HEK293 (cell line): ENCODE measurements at regions not wholly inside any gene's neighbourhood (a gene's known extent, or its start where the extent isn't known, plus 50 kb on each side); places are given as distances from the start of the nearest gene placed in this dataset.
"Not testable (repeated sequence)": the region's sequence is repeated elsewhere in the genome, so short reads cannot be mapped to it uniquely, and the experiment has no call there.

ENCODE experiments used
- CTCF ChIA-PET: fragments of 350-600 bp; formaldehyde crosslinking; extraction: SDS; loops from one replicate; lab custom pipeline; 2021; ENCODE audit warnings: antibody characterized with exemption; lab: Yijun Ruan, JAX
- POLR2A ChIA-PET: fragments of 300-600 bp; formaldehyde crosslinking; extraction: SDS; loops from one replicate; lab custom pipeline; 2020; ENCODE audit warnings: antibody characterized with exemption, inconsistent platforms; lab: Yijun Ruan, JAX
- H3K27ac ChIP-seq: fragments of 200-500 bp; sonication (Bioruptor generic); 2 replicates; pipeline ENCODE4 v1.5.1; 2014; ENCODE audit warnings: low read depth, low read length, control low read depth, inconsistent platforms; ENCODE audit errors: extremely low read depth
- H3K36me3 ChIP-seq, 2 experiments: fragments of 200-500 bp in 1 of 2; sonication (Bioruptor generic) in 1 of 2; 1 replicate in 1 of 2; 2 replicates in 1 of 2; pipeline ENCODE4 v1.5.1; 2014 to 2017; ENCODE audit warnings: inconsistent platforms in 2 of 2, low read length in 2 of 2; ENCODE audit not compliant: control insufficient read depth in 2 of 2, insufficient read depth in 1 of 2
- H3K4me1 ChIP-seq: fragments of 200-500 bp; sonication (Bioruptor generic); 2 replicates; pipeline ENCODE4 v1.5.1; 2014; ENCODE audit warnings: mild to moderate bottlenecking, low read length, inconsistent platforms; ENCODE audit not compliant: control insufficient read depth, insufficient read depth
- H3K4me3 ChIP-seq: 2 replicates; pipeline ENCODE4 v1.5.1; 2011; ENCODE audit warnings: low read depth, mild to moderate bottlenecking, control low read depth, low read length, moderate library complexity
- H3K9me3 ChIP-seq: fragments of 200-500 bp; sonication (Bioruptor generic); 2 replicates; pipeline ENCODE4 v1.5.1; 2014; ENCODE audit warnings: low read depth, low read length, inconsistent platforms; ENCODE audit not compliant: control insufficient read depth, insufficient read depth
- GLI2 ChIP-seq: fragments of 450-650 bp; formaldehyde crosslinking; IDR thresholded peaks from 2 replicates; pipeline ENCODE4; 2017; ENCODE audit warnings: missing biosample characterization, missing genetic modification characterization, low read depth, borderline replicate concordance
- GLI4 ChIP-seq: fragments of 450-650 bp; formaldehyde crosslinking; IDR thresholded peaks from 2 replicates; pipeline ENCODE4 v1.5.1; 2016; ENCODE audit warnings: missing biosample characterization, missing genetic modification characterization
- MEIS1 ChIP-seq: sonication (generic); formaldehyde crosslinking; IDR thresholded peaks from 2 replicates; pipeline ENCODE4 v1.8.1; 2022; ENCODE audit warnings: missing genetic modification reagents, mild to moderate bottlenecking, borderline replicate concordance
- SALL2 ChIP-seq: fragments of 450-650 bp; formaldehyde crosslinking; IDR thresholded peaks from 2 replicates; pipeline ENCODE4 v1.5.0; 2017; ENCODE audit warnings: missing biosample characterization, mild to moderate bottlenecking, missing genetic modification characterization, borderline replicate concordance
- ZNF184 ChIP-seq: fragments of 450-650 bp; IDR thresholded peaks from 2 replicates; pipeline ENCODE4 v1.5.1; 2018; ENCODE audit warnings: missing biosample characterization, mild to moderate bottlenecking, missing genetic modification characterization
- ZNF239 ChIP-seq: fragments of 450-650 bp; formaldehyde crosslinking; IDR thresholded peaks from 2 replicates; pipeline ENCODE4 v1.5.1; 2016; ENCODE audit warnings: missing biosample characterization, missing genetic modification characterization
- ZNF311 ChIP-seq: fragments of 450-650 bp; formaldehyde crosslinking; IDR thresholded peaks from 2 replicates; pipeline ENCODE4 v1.5.1; 2017; ENCODE audit warnings: missing biosample characterization, missing genetic modification characterization, borderline replicate concordance
- ZNF324 ChIP-seq: fragments of 450-650 bp; formaldehyde crosslinking; IDR thresholded peaks from 2 replicates; pipeline ENCODE4 v1.5.1; 2016; ENCODE audit warnings: missing biosample characterization, missing genetic modification characterization
- ZNF366 ChIP-seq: fragments of 450-650 bp; formaldehyde crosslinking; conservative IDR thresholded peaks from 2 replicates; pipeline ENCODE4 v1.5.1; 2016; ENCODE audit warnings: missing biosample characterization, missing genetic modification characterization
- ZNF529 ChIP-seq: fragments of 450-650 bp; formaldehyde crosslinking; IDR thresholded peaks from 2 replicates; pipeline ENCODE4 v1.5.1; 2017; ENCODE audit warnings: missing genetic modification characterization, missing biosample characterization; ENCODE audit not compliant: insufficient replicate concordance
- ZNF670 ChIP-seq: fragments of 450-650 bp; formaldehyde crosslinking; IDR thresholded peaks from 2 replicates; pipeline ENCODE4 v1.5.1; 2016; ENCODE audit warnings: missing biosample characterization, missing genetic modification characterization, low read depth
- TF ChIP-seq, protein P1 (sequence below): fragments of 450-650 bp; formaldehyde crosslinking; IDR thresholded peaks from 2 replicates; pipeline ENCODE4 v1.5.1; 2016; ENCODE audit warnings: missing biosample characterization, missing genetic modification characterization
- TF ChIP-seq, protein P2 (sequence below): fragments of 450-650 bp; IDR thresholded peaks from 2 replicates; pipeline ENCODE4 v1.5.1; 2018; ENCODE audit warnings: missing biosample characterization, missing genetic modification characterization
- TF ChIP-seq, protein P3 (sequence below): fragments of 450-650 bp; formaldehyde crosslinking; IDR thresholded peaks from 2 replicates; pipeline ENCODE4 v1.5.1; 2016; ENCODE audit warnings: missing biosample characterization, missing genetic modification characterization
- TF ChIP-seq, protein P4 (sequence below): fragments of 450-650 bp; formaldehyde crosslinking; IDR thresholded peaks from 2 replicates; pipeline ENCODE4 v1.5.1; 2016; ENCODE audit warnings: missing biosample characterization, missing genetic modification characterization
- TF ChIP-seq, protein P5 (sequence below): fragments of 450-650 bp; formaldehyde crosslinking; IDR thresholded peaks from 2 replicates; pipeline ENCODE4 v1.5.1; 2016; ENCODE audit warnings: missing biosample characterization, missing genetic modification characterization

DNA sequence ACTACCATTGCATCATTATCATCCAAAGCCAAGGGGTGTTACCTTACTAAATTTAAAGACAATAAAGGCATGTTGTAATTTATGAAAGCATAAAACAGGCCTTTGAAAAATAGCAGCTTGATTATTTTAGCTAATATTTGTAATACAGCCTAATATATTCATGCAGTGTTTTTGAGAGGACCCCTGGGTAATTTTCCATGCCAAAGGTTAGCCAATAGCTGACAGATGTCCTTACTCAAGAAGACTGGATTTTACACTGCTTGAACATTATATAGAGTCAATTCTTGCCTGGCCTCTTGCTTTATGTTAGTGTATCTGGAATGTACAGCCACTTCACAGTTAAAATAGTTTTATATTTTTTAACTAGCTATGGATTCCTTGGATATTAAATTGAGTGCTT lies 337.8 kb upstream of the PAPPA start (continued):
- no peak for TF ChIP-seq ZNF239 (tag by site-specific recombination)
- TF ChIP-seq ZNF366 (tag by site-specific recombination) = no peak

DNA sequence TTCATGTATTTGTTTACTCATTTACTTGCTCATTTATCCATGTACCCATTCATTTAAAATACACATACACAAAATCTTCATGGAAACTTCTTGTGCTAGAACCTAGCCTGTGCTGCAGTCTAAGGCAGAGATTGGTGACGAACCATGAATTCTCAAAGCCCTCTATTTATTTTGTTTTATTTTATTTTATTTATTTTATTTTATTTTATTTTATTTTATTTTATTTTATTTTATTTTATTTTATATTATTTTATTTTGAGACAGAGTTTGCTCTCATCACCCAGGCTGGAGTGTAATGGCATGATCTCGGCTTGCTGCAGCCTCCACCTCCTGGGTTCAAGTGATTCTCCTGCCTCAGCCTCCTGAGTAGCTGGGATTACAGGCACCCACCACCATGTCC lies 334.9 kb upstream of the PAPPA start:
- H3K9me3 ChIP-seq, POLR2A ChIA-PET, H3K4me3 ChIP-seq, CTCF ChIA-PET, H3K27ac ChIP-seq, H3K4me1 ChIP-seq, H3K36me3 ChIP-seq: not testable (repeated sequence)

DNA sequence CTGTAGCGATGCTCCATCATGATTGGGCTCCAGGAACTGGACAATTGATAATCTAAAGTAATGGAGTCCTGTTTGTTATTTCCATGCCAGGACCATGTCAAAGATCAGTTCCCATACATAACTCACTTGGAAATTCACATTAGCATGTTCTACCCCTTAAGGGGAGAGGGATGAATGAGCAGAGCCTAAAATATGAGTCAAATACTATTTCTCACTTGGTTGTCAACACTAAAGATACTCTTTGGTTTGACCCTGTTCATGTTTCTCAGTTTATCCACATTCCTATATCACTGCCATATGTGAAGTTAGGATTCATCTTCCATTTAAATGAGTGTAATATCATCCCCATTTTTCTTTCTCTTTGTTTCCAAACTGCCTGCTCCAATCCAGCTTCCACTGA lies 321.6 kb upstream of the PAPPA start:
- Histone ChIP-seq H3K4me3 (no peak overlapping the region), H3K36me3 (no peaks in the 10 kb centered on the region), H3K27ac (no peak overlapping the region), H3K4me1 (no peaks in the 10 kb centered on the region)
- CTCF ChIA-PET = no interaction called here
- POLR2A ChIA-PET = no interaction called here
- TF ChIP-seq ZNF529 (tag by site-specific recombination) (no peak), GLI4 (tag by site-specific recombination) (no peak), ZNF324 (tag by site-specific recombination) (no peak), SALL2 (tag by site-specific recombination) (no peak), ZNF670 (no peak), GLI2 (tag by site-specific recombination) (no peak), MEIS1 (no peak), ZNF184 (no peak), ZNF311 (tag by site-specific recombination) (no peak)
- TF ChIP-seq, protein P1, sequence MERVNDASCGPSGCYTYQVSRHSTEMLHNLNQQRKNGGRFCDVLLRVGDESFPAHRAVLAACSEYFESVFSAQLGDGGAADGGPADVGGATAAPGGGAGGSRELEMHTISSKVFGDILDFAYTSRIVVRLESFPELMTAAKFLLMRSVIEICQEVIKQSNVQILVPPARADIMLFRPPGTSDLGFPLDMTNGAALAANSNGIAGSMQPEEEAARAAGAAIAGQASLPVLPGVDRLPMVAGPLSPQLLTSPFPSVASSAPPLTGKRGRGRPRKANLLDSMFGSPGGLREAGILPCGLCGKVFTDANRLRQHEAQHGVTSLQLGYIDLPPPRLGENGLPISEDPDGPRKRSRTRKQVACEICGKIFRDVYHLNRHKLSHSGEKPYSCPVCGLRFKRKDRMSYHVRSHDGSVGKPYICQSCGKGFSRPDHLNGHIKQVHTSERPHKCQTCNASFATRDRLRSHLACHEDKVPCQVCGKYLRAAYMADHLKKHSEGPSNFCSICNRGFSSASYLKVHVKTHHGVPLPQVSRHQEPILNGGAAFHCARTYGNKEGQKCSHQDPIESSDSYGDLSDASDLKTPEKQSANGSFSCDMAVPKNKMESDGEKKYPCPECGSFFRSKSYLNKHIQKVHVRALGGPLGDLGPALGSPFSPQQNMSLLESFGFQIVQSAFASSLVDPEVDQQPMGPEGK (tag by site-specific recombination) = no peak
- TF ChIP-seq, protein P2, sequence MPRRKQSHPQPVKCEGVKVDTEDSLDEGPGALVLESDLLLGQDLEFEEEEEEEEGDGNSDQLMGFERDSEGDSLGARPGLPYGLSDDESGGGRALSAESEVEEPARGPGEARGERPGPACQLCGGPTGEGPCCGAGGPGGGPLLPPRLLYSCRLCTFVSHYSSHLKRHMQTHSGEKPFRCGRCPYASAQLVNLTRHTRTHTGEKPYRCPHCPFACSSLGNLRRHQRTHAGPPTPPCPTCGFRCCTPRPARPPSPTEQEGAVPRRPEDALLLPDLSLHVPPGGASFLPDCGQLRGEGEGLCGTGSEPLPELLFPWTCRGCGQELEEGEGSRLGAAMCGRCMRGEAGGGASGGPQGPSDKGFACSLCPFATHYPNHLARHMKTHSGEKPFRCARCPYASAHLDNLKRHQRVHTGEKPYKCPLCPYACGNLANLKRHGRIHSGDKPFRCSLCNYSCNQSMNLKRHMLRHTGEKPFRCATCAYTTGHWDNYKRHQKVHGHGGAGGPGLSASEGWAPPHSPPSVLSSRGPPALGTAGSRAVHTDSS (tag by site-specific recombination) = no peak
- TF ChIP-seq, protein P3, sequence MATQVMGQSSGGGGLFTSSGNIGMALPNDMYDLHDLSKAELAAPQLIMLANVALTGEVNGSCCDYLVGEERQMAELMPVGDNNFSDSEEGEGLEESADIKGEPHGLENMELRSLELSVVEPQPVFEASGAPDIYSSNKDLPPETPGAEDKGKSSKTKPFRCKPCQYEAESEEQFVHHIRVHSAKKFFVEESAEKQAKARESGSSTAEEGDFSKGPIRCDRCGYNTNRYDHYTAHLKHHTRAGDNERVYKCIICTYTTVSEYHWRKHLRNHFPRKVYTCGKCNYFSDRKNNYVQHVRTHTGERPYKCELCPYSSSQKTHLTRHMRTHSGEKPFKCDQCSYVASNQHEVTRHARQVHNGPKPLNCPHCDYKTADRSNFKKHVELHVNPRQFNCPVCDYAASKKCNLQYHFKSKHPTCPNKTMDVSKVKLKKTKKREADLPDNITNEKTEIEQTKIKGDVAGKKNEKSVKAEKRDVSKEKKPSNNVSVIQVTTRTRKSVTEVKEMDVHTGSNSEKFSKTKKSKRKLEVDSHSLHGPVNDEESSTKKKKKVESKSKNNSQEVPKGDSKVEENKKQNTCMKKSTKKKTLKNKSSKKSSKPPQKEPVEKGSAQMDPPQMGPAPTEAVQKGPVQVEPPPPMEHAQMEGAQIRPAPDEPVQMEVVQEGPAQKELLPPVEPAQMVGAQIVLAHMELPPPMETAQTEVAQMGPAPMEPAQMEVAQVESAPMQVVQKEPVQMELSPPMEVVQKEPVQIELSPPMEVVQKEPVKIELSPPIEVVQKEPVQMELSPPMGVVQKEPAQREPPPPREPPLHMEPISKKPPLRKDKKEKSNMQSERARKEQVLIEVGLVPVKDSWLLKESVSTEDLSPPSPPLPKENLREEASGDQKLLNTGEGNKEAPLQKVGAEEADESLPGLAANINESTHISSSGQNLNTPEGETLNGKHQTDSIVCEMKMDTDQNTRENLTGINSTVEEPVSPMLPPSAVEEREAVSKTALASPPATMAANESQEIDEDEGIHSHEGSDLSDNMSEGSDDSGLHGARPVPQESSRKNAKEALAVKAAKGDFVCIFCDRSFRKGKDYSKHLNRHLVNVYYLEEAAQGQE (tag by site-specific recombination) = no peak
- TF ChIP-seq, protein P4, sequence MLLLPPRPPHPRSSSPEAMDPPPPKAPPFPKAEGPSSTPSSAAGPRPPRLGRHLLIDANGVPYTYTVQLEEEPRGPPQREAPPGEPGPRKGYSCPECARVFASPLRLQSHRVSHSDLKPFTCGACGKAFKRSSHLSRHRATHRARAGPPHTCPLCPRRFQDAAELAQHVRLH (tag by site-specific recombination) = no peak
- TF ChIP-seq, protein P5, sequence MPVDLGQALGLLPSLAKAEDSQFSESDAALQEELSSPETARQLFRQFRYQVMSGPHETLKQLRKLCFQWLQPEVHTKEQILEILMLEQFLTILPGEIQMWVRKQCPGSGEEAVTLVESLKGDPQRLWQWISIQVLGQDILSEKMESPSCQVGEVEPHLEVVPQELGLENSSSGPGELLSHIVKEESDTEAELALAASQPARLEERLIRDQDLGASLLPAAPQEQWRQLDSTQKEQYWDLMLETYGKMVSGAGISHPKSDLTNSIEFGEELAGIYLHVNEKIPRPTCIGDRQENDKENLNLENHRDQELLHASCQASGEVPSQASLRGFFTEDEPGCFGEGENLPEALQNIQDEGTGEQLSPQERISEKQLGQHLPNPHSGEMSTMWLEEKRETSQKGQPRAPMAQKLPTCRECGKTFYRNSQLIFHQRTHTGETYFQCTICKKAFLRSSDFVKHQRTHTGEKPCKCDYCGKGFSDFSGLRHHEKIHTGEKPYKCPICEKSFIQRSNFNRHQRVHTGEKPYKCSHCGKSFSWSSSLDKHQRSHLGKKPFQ (tag by site-specific recombination) = no peak
- TF ChIP-seq, all 188 proteins: peak for 0
- H3K9me3 ChIP-seq = no peaks in the 10 kb centered on the region
